GM21515 (cell line): ENCODE measurements at regions not wholly inside any gene's neighbourhood (a gene's known extent, or its start where the extent isn't known, plus 50 kb on each side); places are given as distances from the start of the nearest gene placed in this dataset.
"Not testable (repeated sequence)": the region's sequence is repeated elsewhere in the genome, so short reads cannot be mapped to it uniquely, and the experiment has no call there.

ENCODE experiments used
- ATAC-seq: cut with Tn5 transposase; IDR thresholded peaks from one replicate; pipeline ENCODE4 v1.9.1; 2021; ENCODE audit not compliant: unreplicated experiment

DNA sequence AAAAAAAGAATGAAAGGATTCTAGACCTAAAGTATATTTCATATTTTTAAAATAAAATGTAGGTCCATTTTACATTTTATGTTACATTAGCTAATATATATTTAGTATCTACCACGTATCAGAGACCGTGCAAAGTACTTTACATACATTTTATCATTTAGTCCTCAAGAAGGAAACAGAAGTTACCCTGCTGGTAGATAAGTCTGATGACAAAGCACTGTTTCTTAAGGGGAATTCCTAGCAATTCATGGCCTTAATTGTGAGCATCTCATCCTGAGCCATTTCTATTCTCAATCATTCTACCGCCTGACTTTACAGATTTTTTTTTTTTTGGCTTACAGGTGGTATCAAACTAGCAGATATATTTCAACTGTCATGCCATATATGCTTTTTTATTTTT, 367.7 kb downstream of the PRELID2 start:
- no peak for ATAC-seq

DNA sequence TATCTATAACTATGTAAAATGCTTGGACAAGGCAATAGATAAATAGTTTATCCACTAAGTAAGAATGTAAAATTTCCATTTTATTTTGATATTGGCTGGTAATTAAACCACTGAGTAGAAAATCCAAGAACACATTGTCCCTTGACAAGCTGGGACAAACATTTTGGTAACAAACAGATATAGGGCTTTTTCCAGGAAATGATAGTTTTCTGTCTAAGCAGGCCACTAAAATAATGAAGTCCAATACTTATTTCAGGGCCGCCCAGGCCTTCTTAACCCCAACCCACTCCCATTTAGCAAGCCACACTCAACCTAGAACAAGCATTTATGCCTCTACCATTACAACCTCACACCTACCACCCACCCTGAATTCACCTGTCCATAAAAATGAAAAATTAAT, 368.6 kb downstream of the PRELID2 start:
- no peak for ATAC-seq

DNA sequence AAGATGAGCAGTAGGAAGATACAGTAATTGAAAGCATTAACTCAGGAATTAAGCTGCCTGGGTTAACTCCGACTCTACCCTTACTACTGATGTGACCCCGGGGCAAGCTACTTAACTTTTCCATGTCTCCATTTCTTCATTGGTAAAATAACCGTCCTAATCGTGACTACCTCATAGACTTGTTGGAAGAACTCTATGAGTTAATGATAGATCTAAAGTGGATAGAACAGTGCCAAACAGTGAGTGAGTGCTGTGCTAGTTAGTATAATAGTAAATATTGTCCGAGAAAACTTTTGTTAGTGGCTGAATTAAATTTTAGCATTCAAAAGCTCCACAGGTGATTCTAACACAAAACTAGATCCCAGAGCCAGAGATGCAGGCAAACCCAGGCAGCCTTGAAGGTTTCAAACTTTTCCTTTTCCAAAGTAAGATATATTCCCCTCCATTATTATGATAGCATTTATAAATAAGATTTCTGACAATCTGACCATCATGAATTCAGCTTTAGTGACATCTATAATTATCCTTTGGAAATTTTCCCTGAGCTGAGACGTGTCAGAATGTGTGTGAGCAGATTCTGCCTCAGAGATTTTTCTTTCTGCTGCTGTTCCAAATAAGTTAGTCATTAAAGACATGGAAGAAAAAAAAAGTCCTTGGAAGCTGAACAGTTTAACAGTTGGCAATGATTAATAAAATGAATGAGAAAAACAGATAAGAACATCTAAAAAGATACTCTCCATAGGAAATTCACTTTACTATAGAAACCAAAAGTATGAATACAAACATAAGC, 369.5 kb downstream of the PRELID2 start:
- no peak for ATAC-seq

DNA sequence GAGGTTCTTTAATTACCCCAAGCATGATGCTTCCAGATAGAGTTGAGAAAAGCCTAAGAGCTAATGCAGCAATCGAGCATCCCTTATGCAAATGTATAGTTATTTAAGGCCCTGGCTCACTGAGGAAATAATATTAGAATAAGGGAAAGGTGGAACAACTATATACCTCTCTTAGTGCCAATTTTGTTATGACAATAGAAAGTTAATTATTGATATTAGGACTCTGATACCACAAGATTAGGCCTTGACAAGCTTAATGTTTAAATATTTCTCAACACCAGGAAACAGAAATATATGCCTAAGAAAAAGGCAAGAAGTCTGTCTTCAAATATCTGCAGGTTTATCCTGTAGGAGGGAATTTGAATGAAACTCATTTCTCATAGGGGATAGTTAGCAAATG, 371.0 kb downstream of the PRELID2 start:
- no peak for ATAC-seq

DNA sequence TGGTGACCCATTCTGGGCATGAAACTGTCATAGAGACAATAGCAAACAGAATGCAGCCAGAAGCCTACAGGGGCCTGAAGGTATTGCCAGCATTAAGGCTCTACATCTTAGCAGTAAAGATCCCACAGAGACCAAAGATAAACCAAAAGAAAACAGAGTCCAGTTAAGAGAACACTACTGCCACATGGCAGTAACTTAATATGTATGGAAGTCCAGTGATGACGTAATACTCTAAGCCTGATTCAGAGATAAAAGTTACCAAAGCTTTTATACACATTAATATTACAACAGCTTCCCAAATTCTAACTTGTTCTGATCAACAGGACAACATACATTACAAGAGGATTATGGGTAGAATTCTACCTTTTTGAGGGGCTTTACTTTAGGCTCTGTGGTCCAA, 371.5 kb downstream of the PRELID2 start:
- no peak for ATAC-seq

DNA sequence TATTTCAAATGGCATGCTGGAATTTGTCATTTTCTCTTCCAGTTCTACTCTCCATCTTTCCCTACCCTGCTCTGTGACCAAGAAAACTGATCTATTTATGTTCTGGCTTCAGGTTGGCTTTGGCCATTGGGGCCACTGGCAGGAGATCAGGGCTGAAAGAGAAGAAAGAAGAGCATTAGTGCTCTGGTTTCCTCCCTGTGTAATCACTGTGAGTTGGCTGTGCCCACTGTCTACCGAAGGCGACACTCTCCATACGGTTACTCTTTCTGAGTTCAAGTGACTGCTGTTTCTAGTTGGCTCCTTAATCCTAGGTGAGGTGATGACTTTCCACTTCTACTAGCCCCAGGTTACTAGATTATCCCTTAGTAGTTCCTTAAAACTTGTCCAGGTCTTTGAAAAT, 372.6 kb downstream of the PRELID2 start:
- ATAC-seq, result no peak

DNA sequence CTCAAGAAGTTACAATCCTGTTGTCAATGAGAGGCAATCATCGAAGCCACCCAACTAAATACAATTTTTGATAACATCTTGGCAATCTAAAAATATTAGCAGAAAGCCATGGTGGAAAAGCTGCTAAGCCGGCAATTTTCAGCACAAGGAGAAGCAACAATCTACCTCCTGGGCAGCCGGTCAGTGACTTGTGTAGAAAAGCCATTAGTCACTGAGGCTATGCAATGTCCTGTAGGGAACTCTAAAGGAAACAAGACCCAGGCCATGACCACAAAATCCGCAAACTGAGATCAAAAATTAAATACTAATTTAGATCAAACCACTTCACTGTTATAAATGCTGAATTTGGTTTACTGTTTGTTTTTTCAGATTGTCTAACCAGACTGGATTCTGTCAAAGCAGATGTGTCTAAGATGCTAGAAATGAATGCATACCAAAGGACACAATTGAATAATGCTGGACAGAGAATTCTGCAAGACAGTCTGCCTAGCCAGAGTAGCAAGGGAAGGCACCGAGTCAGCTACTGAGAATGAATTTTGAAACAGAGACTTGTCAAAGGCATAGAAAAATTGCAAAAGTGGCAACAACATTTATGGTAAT, 384.8 kb downstream of the PRELID2 start:
- no peak for ATAC-seq

DNA sequence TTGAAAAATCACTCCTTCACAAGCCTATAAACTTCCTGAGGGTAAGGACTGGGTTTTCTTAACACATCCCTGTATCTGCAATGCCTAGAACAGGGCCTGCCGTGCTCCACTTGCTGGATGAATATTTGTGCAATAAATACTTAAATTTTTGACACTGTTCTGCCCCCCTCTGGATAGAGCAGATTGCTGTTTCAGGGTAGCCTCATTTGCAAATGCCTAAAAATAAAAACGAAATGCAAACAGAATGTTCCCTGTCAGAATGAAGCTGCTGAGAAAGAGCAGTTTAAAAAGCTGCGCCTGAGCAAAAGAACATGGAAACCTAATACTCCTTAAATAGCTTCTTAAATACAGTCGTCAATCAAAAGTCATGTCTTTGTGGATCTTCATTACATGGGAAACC, 385.3 kb downstream of the PRELID2 start:
- ATAC-seq, result no peak

DNA sequence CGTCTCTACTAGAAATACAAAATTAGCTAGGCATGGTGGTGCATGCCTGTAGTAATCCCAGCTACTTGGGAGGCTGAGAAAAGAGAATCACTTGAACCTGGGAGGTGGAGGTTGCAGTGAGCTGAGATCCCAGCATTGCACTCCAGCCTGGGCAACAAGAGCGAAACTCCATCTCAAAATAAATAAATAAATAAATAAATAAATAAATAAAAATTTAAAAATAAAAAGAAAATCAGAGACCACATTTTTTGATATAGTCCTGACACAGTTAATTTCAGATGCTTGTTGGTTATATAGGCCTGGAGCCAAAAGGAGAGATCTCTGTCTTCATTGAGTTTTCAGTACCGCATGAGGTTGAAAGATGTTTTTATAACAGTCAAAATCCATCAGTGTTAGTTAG, 388.3 kb downstream of the PRELID2 start:
- ATAC-seq, result not testable (repeated sequence)

DNA sequence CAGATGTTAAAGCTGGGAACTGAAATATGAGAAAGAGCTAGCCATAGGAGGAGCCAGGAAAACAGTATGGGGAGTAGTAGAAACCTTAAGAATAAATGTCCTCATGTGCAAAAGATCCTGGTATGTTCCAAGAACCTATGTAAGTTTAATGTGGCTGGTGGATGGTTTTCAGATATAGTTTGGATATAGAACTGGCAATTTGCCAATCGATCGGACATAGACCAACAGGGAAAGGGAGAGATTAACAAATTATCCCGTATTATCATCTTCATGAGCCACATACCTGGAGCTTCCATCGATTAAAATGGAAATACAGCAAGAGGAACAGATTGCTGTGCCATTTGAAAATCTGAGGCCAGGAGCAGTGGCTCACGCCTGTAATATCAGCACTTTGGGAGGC, 388.7 kb downstream of the PRELID2 start:
- no peak for ATAC-seq

DNA sequence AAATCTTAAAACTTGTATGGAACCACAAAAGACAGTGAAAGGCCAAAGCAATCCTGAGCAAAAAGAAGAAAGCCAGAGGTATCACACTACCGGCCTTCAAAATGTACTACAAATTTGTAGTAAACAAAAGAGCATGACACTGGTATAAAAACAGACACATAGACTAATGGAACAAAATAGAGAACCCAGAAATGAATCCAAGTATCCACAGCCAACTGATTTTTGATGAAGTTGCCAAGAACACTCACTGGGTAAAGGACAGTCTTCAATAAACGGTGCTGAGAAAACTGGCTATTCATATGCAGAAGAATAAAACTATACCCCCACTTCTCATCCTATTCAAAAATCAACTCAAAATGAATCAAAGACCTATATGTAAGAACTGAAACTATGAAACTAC, 390.1 kb downstream of the PRELID2 start:
- ATAC-seq, result no peak

DNA sequence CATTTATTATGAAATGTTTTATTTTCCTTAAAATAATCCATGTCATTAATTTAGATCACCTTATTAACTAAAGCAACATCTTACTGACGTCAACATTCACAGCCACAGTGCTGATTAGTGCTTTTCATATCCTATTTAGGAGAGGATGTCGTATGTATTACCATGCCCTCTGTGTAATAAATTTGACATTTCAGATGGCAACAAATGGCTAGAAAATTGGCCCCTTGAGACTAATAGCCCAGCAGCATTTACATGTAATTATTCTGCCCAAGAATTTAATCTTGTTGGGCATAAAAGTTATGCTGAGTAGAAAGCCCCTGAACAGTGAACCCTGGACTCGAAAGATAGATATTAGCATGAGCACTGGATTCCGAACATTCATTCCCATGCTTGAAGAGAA, 391.2 kb downstream of the PRELID2 start:
- no peak for ATAC-seq

DNA sequence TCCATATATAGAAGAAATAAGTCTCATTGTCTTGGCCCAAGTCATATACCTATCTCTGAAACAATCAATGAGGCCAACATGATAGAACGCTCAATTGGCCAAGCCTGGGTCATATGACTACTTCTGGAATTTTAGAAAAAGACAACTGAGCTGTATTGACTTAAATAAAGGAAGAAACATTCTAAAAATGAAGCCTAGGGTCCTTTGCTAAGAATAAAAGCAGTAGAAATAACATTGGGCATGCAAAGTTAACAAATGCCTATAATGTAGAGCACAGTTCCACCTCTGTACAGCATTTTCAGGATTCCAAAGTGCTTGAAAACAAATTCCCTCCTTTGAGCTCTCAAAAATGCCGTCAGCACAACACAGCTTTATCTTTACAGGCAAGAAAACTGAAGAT, 391.8 kb downstream of the PRELID2 start:
- no peak for ATAC-seq

DNA sequence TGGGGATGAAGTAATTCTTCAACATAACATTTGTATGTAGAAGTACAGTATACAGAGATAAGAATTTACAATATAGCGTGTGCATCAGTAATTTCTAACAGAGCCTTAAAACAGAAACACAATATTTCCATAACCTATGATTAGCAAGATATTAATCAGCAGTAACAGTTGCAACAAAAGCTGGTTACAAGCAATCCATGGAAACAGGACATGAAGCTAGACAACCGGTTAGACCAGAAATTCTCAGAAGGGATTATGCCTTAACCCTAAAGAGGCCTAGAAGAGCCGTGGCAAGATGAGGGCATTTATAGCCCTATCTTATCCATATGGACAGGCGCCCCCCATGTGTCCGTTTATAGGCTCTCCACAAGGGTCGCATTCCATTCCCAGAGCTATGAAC, 392.5 kb downstream of the PRELID2 start:
- not testable (repeated sequence) for ATAC-seq

DNA sequence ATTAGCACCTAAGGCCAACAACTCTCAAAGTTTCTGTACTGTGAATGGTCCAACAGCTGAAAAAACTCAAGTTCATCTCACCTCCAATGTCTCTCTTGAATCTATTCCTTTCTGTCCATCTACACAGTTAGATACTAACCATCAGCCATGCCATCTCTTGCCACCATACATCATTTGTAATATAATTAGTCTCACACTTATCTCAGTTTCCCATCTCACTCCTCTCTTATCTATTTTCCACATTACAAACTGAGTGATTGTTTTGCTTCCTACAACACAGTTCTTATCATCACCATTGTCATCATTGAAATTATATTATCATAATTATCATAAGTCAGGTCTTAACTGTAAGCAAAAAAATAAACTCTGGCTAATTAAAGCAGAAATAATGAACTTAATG, 393.9 kb downstream of the PRELID2 start:
- no peak for ATAC-seq

DNA sequence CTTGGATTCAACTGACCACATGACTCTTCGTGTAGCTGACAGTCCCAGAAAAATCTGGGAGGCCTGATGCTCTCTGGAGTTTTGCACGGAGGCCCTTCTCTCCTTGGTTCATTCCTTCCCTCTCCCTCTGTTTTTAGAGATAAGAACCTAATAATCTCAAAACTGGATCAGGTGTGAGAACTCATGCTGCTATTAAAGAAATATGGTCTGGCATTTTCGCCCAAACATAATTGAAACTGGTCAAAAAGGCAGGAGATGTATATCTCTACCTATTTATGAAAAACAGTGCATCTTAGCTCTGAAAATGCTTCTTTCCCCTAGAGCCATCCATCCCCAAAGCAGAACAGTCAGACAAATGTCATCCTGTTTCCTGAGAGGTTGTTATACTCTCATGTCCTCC, 397.5 kb downstream of the PRELID2 start:
- ATAC-seq, result no peak

DNA sequence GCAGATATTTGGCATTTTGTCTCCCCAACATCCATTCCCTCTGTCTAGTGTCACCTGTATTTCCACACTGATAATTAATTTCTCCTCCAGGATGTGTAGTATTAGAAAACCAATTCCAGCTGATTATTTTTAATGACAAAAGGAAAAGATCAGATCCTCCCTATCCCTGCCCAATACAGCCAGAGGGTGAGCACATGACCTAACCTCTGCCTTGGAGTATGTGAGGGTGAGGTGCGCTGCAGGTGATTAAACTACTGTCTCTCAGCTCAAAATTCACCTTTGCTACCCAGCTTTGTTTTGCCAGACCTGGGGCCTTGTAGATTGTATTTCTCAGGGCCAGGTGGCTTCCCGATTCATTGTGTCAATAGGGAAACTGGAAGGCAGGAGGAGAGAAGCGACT, 402.1 kb downstream of the PRELID2 start:
- no peak for ATAC-seq

DNA sequence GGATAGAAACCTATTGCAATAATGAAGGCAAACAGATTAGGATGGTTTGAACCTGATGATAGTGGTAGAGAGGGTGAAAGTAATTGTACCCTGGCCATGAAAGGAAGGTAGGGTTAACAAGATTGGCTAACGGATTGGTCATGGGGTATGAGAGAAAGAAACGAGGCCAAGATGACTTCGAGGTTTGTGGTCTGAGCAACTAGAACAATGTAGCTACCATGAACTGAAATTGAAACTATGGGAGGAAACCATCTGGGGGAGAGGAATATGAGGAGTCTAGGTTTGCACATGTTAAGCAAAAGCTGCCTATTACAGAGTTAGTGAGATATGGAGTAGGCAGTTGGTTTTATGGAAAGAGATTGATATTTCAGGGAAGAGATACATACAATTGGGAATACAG, 406.0 kb downstream of the PRELID2 start:
- no peak for ATAC-seq

DNA sequence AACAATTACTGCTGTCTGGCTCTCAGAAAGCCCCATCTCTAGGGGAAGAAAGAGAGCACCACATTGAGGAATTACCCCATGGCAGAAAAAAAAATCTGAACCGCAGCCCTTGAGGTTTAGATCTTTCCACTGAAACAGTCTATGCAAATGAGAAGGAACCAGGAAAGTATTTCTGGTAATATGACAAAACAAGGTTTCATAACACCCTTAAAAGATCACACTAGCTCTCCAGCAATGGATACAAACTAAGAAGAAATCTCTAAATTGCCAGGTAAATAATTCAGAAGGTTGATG, 427.1 kb downstream of the PRELID2 start:
- peak; percentile 61 for ATAC-seq

DNA sequence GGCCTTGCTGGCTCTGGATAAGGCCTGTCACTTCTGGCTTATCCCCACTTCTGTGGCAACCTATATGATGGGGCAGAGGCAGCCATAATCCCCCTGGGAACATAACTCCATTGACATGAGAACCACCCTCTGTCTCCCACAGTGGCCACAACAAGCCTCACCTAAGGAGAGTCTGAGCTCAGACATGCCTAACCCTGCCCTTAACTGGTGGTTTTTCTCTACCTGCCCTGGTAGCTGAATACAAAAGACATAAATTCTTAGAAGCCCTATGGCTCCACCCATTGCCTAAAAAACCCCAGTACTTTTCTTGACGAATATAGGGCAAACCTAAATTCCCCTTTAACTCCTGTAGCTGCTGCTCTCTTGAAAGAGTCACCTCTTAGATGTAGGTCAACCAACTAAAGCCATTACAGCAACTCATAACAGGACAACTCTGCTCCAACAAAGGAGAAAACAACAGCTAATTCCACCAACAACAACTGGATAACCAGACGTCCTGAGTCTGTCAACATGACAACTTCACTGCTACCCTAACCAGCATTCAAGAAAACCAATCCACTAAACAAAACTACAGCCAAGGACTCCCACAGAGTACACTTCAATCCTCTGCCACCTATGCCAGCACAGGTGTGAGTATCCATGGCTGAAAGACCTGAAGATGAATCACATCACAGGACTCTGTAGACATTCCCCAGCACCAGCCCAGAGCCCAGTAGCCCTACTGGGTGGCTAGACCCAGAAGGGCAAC, 427.7 kb downstream of the PRELID2 start:
- ATAC-seq, result peak; percentile 43

DNA sequence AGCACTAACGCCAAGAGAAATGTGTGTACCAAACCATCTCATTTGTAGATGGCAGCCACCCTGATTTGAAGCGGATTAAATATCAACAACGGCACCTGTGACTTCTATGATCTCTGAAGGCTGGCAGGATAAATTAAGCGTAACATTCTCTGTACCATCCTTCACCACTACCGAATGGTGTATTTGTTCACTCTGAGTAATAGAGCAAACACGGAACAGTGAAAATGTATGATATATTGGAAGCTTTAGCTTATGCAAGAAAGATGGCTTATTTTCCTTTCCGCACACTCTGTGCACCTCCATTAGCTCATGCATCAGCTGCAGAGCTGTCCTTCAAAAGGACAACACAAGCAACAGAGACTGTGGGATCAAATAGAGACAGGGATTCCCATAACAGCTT, 431.1 kb downstream of the PRELID2 start:
- no peak for ATAC-seq

DNA sequence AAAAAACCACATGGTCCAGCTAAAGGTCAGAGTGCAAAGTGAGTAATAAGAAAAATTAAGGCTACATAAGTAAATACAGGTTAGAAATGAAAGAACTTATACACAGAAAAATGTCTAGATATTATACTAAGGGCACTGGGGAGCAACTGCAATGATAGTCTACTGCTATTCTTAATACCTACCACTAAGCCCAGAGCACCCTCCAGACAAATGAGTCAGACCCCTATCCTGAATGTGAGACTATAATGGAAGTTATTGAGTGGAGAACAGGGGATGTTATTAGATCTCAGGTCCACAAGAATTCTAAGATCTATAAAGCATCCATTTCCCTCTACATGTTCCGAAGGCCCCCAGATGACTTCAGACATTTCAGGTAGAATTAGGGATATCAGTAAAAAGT, 438.3 kb downstream of the PRELID2 start:
- no peak for ATAC-seq
